HepG2 (cell line): ENCODE measurements at regions not wholly inside any gene's neighbourhood (a gene's known extent, or its start where the extent isn't known, plus 50 kb on each side); places are given as distances from the start of the nearest gene placed in this dataset.

Experiments
- ATF7-NPFF ChIP-seq: sonication (generic); formaldehyde crosslinking; IDR thresholded peaks from 2 replicates; pipeline ENCODE4 v1.8.1; 2023; ENCODE audit warnings: mild to moderate bottlenecking, low read depth, missing genetic modification reagents, moderate library complexity
- EZH2 ChIP-seq: conservative IDR thresholded peaks from 2 replicates; pipeline ENCODE4 v1.6.1; 2012; ENCODE audit warnings: mild to moderate bottlenecking, low read depth, low read length, moderate library complexity
- NFIC ChIP-seq: IDR thresholded peaks from 2 replicates; pipeline ENCODE4 v1.6.1; 2012; ENCODE audit warnings: mild to moderate bottlenecking, low read length, inconsistent platforms
- NR3C1 ChIP-seq: sonication (generic); formaldehyde crosslinking; IDR thresholded peaks from 2 replicates; pipeline ENCODE4 v1.4.0; 2020; ENCODE audit warnings: missing genetic modification reagents
- SNAPC2 ChIP-seq: sonication (generic); formaldehyde crosslinking; IDR thresholded peaks from 2 replicates; pipeline ENCODE4 v1.8.1; 2022; ENCODE audit warnings: mild to moderate bottlenecking, missing genetic modification reagents
- SP1 ChIP-seq, 2 experiments: fragments of 450-650 bp in 1 of 2; sonication (generic) in 1 of 2; formaldehyde crosslinking in 1 of 2; IDR thresholded peaks; 2 replicates each; pipeline versions ENCODE4 v1.4.0 to v1.6.1; 2016 to 2020; ENCODE audit warnings: missing genetic modification reagents in 1 of 2
- ZFP36 ChIP-seq: fragments of 150-350 bp; IDR thresholded peaks from 2 replicates; pipeline ENCODE4 v1.6.1; 2018; ENCODE audit warnings: borderline replicate concordance, low read length, low read depth; ENCODE audit not compliant: partially characterized antibody
- TF ChIP-seq, protein P1 (sequence below), 2 experiments: IDR thresholded peaks; 2 replicates each; pipeline ENCODE4 v1.6.1; 2011 to 2012; ENCODE audit warnings: low read length in 2 of 2, borderline replicate concordance in 1 of 2, low read depth in 1 of 2, mild to moderate bottlenecking in 1 of 2, moderate library complexity in 1 of 2
- TF ChIP-seq, protein P2 (sequence below): IDR thresholded peaks from 2 replicates; pipeline ENCODE4 v1.6.1; 2016; ENCODE audit warnings: missing compliant biosample characterization, missing genetic modification reagents, borderline replicate concordance

DNA sequence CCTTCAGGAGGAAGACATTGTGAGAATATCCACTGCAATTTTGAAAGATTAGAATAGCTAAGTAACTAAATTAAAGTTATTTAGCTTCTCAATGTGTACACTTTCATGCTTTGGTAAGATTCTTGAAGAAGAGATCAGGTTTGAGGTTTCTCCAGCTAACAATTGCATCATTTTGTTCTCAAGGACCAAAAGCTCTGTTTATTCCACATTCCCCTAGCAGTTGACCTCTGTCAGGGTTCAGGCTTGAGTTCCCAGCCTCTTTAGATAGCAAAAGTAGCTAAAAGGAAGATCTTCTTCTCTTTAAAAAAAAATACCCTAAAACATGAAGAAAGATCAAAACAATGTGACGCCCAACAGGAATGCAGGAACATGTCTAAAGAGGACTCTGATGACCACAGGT is 179.4 kb upstream of the IGFBP3 start:
- TF ChIP-seq EZH2: no peak
- TF ChIP-seq SNAPC2: no peak
- TF ChIP-seq NR3C1 (CRISPR knock-in tag): no peak
- TF ChIP-seq ZFP36: no peak
- TF ChIP-seq ATF7-NPFF (CRISPR knock-in tag): no peak
- no peak for TF ChIP-seq NFIC
- TF ChIP-seq, protein P1, sequence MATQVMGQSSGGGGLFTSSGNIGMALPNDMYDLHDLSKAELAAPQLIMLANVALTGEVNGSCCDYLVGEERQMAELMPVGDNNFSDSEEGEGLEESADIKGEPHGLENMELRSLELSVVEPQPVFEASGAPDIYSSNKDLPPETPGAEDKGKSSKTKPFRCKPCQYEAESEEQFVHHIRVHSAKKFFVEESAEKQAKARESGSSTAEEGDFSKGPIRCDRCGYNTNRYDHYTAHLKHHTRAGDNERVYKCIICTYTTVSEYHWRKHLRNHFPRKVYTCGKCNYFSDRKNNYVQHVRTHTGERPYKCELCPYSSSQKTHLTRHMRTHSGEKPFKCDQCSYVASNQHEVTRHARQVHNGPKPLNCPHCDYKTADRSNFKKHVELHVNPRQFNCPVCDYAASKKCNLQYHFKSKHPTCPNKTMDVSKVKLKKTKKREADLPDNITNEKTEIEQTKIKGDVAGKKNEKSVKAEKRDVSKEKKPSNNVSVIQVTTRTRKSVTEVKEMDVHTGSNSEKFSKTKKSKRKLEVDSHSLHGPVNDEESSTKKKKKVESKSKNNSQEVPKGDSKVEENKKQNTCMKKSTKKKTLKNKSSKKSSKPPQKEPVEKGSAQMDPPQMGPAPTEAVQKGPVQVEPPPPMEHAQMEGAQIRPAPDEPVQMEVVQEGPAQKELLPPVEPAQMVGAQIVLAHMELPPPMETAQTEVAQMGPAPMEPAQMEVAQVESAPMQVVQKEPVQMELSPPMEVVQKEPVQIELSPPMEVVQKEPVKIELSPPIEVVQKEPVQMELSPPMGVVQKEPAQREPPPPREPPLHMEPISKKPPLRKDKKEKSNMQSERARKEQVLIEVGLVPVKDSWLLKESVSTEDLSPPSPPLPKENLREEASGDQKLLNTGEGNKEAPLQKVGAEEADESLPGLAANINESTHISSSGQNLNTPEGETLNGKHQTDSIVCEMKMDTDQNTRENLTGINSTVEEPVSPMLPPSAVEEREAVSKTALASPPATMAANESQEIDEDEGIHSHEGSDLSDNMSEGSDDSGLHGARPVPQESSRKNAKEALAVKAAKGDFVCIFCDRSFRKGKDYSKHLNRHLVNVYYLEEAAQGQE (IDR thresholded peaks at IDR 0.05; ENCODE audit: borderline replicate concordance in 1 of 2, low read depth in 1 of 2, low read length in 2 of 2): no peak
- no peak for TF ChIP-seq SP1 (IDR thresholded peaks at IDR 0.05)
- no peak for TF ChIP-seq SP1 (CRISPR knock-in tag; IDR thresholded peaks at IDR 0.05)
- TF ChIP-seq, protein P2, sequence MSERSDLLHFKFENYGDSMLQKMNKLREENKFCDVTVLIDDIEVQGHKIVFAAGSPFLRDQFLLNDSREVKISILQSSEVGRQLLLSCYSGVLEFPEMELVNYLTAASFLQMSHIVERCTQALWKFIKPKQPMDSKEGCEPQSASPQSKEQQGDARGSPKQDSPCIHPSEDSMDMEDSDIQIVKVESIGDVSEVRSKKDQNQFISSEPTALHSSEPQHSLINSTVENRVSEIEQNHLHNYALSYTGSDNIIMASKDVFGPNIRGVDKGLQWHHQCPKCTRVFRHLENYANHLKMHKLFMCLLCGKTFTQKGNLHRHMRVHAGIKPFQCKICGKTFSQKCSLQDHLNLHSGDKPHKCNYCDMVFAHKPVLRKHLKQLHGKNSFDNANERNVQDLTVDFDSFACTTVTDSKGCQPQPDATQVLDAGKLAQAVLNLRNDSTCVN: no peak
